ENCODE measurements at regions not wholly inside any gene's neighbourhood (a gene's known extent, or its start where the extent isn't known, plus 50 kb on each side); places are given as distances from the start of the nearest gene placed in this dataset.
"Not testable (repeated sequence)": the region's sequence is repeated elsewhere in the genome, so short reads cannot be mapped to it uniquely, and the experiment has no call there.

GRCh38 chr15:28459279-28459678, 73.5 kb downstream of the GOLGA8G start:
- H3K27me3 ChIP-seq (ENCODE audit: insufficient read depth, low read length), result no peaks in the 10 kb centered on the region
- Mint-ChIP-seq H3K4me1 (peaks cover 0 to 10% (median 0%) of the 10 kb centered on the region in 4 donors), H3K4me3 (no peak overlapping the region), H3K27me3 (peaks cover 12 to 13% of the 10 kb centered on the region in 2 donors), H3K9me3 (no peaks in the 10 kb centered on the region), H3K36me3 (no peaks in the 10 kb centered on the region), H3K27ac (no peak overlapping the region)
- DNase-seq, result no peak
- intact Hi-C loops (cut with micrococcal nuclease), result no loop called here
- no peaks in the 10 kb centered on the region for H3K36me3 ChIP-seq (ENCODE audit: insufficient read depth, low read length)
- no peak overlapping the region for H3K4me3 ChIP-seq (ENCODE audit: low read length in 2 of 2)
- H3K4me1 ChIP-seq (ENCODE audit: insufficient read depth, low read length), result no peaks in the 10 kb centered on the region
- ChIA-PET POLR2A (ENCODE audit: partially characterized antibody) (no interaction called here), CTCF (ENCODE audit: partially characterized antibody) (no interaction called here)
- H3K9me3 ChIP-seq (ENCODE audit: control insufficient read depth in 1 of 2, low read length in 2 of 2), result no peaks in the 10 kb centered on the region
- no peak overlapping the region for H3K27ac ChIP-seq (ENCODE audit: low read depth, low read length)

- H3K27ac Mint-ChIP-seq; H3K4me1 ChIP-seq (ENCODE audit: insufficient read depth, low read length); H3K4me1 Mint-ChIP-seq; H3K27me3 ChIP-seq (ENCODE audit: insufficient read depth, low read length); H3K36me3 ChIP-seq (ENCODE audit: insufficient read depth, low read length); CTCF ChIA-PET (ENCODE audit: partially characterized antibody); H3K4me3 Mint-ChIP-seq; H3K9me3 Mint-ChIP-seq; intact Hi-C loops (cut with micrococcal nuclease); H3K36me3 Mint-ChIP-seq; H3K4me3 ChIP-seq (ENCODE audit: low read length in 2 of 2); POLR2A ChIA-PET (ENCODE audit: partially characterized antibody); H3K27ac ChIP-seq (ENCODE audit: low read depth, low read length); H3K9me3 ChIP-seq (ENCODE audit: control insufficient read depth in 1 of 2, low read length in 2 of 2): not testable (repeated sequence)
- DNase-seq, result peak in 1 of 5 donors; percentile 37
- peaks cover 12 to 13% of the 10 kb centered on the region in 2 donors for H3K27me3 Mint-ChIP-seq
Observed at GRCh38 chr15:28457396-28457932, 75.3 kb downstream of the GOLGA8G start.

- CTCF ChIA-PET (ENCODE audit: partially characterized antibody), result no interaction called here
- H3K4me3 Mint-ChIP-seq, result no peak overlapping the region
Observed at GRCh38 chr15:28456476-28457395, 76.0 kb downstream of the GOLGA8G start.

GRCh38 chr15:28455537-28456475, 77.0 kb downstream of the GOLGA8G start:
- H3K36me3 Mint-ChIP-seq; H3K4me1 Mint-ChIP-seq; H3K27me3 ChIP-seq (ENCODE audit: insufficient read depth, low read length); H3K4me3 Mint-ChIP-seq; CTCF ChIA-PET (ENCODE audit: partially characterized antibody); intact Hi-C loops (cut with micrococcal nuclease); H3K4me1 ChIP-seq (ENCODE audit: insufficient read depth, low read length); POLR2A ChIA-PET (ENCODE audit: partially characterized antibody); H3K9me3 ChIP-seq (ENCODE audit: control insufficient read depth in 1 of 2, low read length in 2 of 2); H3K9me3 Mint-ChIP-seq; H3K27ac ChIP-seq (ENCODE audit: low read depth, low read length); H3K27ac Mint-ChIP-seq; H3K36me3 ChIP-seq (ENCODE audit: insufficient read depth, low read length); H3K4me3 ChIP-seq (ENCODE audit: low read length in 2 of 2): not testable (repeated sequence)
- peak in 1 of 5 donors; percentile 33 for DNase-seq
- H3K27me3 Mint-ChIP-seq, result peaks cover 12 to 13% of the 10 kb centered on the region in 2 donors

More at GRCh38 chr15:28456476-28457395, 76.0 kb downstream of the GOLGA8G start:
- H3K4me1 ChIP-seq (ENCODE audit: insufficient read depth, low read length), result no peaks in the 10 kb centered on the region
- H3K27me3 ChIP-seq (ENCODE audit: insufficient read depth, low read length), result no peaks in the 10 kb centered on the region
- H3K36me3 ChIP-seq (ENCODE audit: insufficient read depth, low read length), result no peaks in the 10 kb centered on the region
- POLR2A ChIA-PET (ENCODE audit: partially characterized antibody), result no interaction called here
- Mint-ChIP-seq H3K4me1 (peaks cover 0 to 10% (median 0%) of the 10 kb centered on the region in 4 donors), H3K27me3 (peaks cover 12 to 13% of the 10 kb centered on the region in 2 donors), H3K9me3 (no peaks in the 10 kb centered on the region), H3K36me3 (no peaks in the 10 kb centered on the region), H3K27ac (no peak overlapping the region)
- intact Hi-C loops (cut with micrococcal nuclease), result no loop called here
- H3K4me3 ChIP-seq (ENCODE audit: low read length in 2 of 2), result no peak overlapping the region
- DNase-seq, result peak in 1 of 5 donors; percentile 36
- no peak overlapping the region for H3K27ac ChIP-seq (ENCODE audit: low read depth, low read length)
- H3K9me3 ChIP-seq (ENCODE audit: control insufficient read depth in 1 of 2, low read length in 2 of 2), result no peaks in the 10 kb centered on the region

- H3K27me3 ChIP-seq (ENCODE audit: insufficient read depth, low read length); H3K4me1 ChIP-seq (ENCODE audit: insufficient read depth, low read length); H3K36me3 Mint-ChIP-seq; CTCF ChIA-PET (ENCODE audit: partially characterized antibody); intact Hi-C loops (cut with micrococcal nuclease); H3K4me1 Mint-ChIP-seq; H3K27ac ChIP-seq (ENCODE audit: low read depth, low read length); DNase-seq; H3K27ac Mint-ChIP-seq; H3K4me3 ChIP-seq (ENCODE audit: low read length in 2 of 2); POLR2A ChIA-PET (ENCODE audit: partially characterized antibody); H3K9me3 Mint-ChIP-seq; H3K36me3 ChIP-seq (ENCODE audit: insufficient read depth, low read length); H3K4me3 Mint-ChIP-seq; H3K9me3 ChIP-seq (ENCODE audit: control insufficient read depth in 1 of 2, low read length in 2 of 2): not testable (repeated sequence)
- peaks cover 12 to 13% of the 10 kb centered on the region in 2 donors for H3K27me3 Mint-ChIP-seq
Observed at GRCh38 chr15:28454751-28455220, 76.3 kb downstream of the GOLGA8F start.
